NB4 (cell line): ENCODE measurements at regions not wholly inside any gene's neighbourhood (a gene's known extent, or its start where the extent isn't known, plus 50 kb on each side); places are given as distances from the start of the nearest gene placed in this dataset.

Source experiments
- MAX ChIP-seq: IDR thresholded peaks from 2 replicates; pipeline ENCODE4 v1.6.1; 2011; ENCODE audit warnings: low read depth, low read length
- MYC ChIP-seq: IDR thresholded peaks from 2 replicates; pipeline ENCODE4 v1.6.1; 2011; ENCODE audit warnings: low read depth, low read length
- POLR2A ChIP-seq: IDR thresholded peaks from 2 replicates; pipeline ENCODE4 v1.6.1; 2011; ENCODE audit warnings: mild to moderate bottlenecking; ENCODE audit not compliant: insufficient read length; ENCODE audit errors: extremely low read depth
- TF ChIP-seq, protein P1 (sequence below): IDR thresholded peaks from one replicate; pipeline ENCODE4 v1.5.1; 2012; ENCODE audit warnings: low read depth, low read length

- TF ChIP-seq, protein P1, sequence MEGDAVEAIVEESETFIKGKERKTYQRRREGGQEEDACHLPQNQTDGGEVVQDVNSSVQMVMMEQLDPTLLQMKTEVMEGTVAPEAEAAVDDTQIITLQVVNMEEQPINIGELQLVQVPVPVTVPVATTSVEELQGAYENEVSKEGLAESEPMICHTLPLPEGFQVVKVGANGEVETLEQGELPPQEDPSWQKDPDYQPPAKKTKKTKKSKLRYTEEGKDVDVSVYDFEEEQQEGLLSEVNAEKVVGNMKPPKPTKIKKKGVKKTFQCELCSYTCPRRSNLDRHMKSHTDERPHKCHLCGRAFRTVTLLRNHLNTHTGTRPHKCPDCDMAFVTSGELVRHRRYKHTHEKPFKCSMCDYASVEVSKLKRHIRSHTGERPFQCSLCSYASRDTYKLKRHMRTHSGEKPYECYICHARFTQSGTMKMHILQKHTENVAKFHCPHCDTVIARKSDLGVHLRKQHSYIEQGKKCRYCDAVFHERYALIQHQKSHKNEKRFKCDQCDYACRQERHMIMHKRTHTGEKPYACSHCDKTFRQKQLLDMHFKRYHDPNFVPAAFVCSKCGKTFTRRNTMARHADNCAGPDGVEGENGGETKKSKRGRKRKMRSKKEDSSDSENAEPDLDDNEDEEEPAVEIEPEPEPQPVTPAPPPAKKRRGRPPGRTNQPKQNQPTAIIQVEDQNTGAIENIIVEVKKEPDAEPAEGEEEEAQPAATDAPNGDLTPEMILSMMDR = no peak
- no peak for TF ChIP-seq POLR2A
- no peak for TF ChIP-seq MAX
- no peak for TF ChIP-seq MYC
Observed at GRCh38 chr6:78093906-78094305, 441.1 kb downstream of the MEI4 start.
